Mononuclear cell (primary cell): ENCODE measurements at regions not wholly inside any gene's neighbourhood (a gene's known extent, or its start where the extent isn't known, plus 50 kb on each side); places are given as distances from the start of the nearest gene placed in this dataset.

ENCODE experiments used
- H3K27me3 ChIP-seq: 2 replicates; pipeline ENCODE4 v1.6.0; 2011; ENCODE audit warnings: low read length, control low read depth; ENCODE audit not compliant: insufficient read depth
- H3K4me1 ChIP-seq: 2 replicates; pipeline ENCODE4 v1.5.1; 2011; ENCODE audit warnings: mild to moderate bottlenecking, low read length, control low read depth; ENCODE audit not compliant: insufficient read depth
- H3K4me3 ChIP-seq: 2 replicates; pipeline ENCODE4 v1.5.1; 2011; ENCODE audit warnings: mild to moderate bottlenecking, low read length, moderate library complexity
- H3K9me3 ChIP-seq: 2 replicates; pipeline ENCODE4 v1.5.1; 2011; ENCODE audit warnings: low read depth, mild to moderate bottlenecking, control low read depth, low read length

DNA sequence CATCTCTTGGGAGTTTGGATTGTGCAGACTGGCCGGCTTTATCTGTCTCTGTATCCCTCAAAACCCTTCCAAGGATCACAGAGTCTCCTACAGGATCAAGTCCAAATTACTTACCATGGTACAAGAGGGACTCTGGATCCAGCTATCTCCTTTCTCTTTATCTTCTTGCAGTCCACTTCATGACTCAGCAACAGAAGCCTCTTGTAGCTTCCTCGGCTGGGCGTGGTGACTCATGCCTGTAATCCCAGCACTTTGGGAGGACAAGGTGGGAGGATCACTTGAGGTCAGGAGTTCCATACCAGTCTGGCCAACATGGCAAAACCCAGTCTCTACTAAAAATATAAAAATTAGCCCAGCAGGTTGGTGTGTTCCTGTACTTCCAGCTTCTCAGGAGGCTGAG is 189.7 kb downstream of the BCAT1 start:
- H3K9me3 ChIP-seq: no peaks in the 10 kb centered on the region
- no peaks in the 10 kb centered on the region for H3K27me3 ChIP-seq
- no peak overlapping the region for H3K4me3 ChIP-seq
- H3K4me1 ChIP-seq: no peaks in the 10 kb centered on the region

DNA sequence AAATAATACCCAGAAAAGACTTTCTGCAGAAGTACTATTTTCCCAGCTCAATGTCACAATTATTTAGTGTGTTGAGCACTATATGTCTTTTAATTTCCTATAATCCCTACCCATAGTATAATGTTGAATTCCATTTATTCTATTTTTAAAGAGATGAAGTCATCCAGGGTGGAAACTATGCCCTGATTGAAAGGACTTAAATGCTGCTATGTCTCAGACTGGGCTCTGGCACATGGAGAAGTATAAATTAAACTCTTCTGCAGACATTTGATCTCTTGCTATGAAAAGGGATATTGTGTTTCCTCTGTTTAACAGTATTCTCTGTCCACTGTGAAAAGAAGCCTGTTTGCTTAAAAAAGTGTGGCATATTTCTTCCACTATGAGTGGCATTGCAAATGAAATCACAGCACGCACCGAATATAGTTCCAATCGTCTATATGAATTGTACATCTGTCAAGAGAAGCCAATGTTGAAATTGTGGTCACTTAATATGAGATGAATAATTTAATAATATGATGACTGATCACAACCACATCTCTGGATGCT is 192.3 kb downstream of the BCAT1 start:
- Histone ChIP-seq H3K4me3 (no peak overlapping the region), H3K4me1 (no peaks in the 10 kb centered on the region), H3K27me3 (no peaks in the 10 kb centered on the region), H3K9me3 (no peaks in the 10 kb centered on the region)

DNA sequence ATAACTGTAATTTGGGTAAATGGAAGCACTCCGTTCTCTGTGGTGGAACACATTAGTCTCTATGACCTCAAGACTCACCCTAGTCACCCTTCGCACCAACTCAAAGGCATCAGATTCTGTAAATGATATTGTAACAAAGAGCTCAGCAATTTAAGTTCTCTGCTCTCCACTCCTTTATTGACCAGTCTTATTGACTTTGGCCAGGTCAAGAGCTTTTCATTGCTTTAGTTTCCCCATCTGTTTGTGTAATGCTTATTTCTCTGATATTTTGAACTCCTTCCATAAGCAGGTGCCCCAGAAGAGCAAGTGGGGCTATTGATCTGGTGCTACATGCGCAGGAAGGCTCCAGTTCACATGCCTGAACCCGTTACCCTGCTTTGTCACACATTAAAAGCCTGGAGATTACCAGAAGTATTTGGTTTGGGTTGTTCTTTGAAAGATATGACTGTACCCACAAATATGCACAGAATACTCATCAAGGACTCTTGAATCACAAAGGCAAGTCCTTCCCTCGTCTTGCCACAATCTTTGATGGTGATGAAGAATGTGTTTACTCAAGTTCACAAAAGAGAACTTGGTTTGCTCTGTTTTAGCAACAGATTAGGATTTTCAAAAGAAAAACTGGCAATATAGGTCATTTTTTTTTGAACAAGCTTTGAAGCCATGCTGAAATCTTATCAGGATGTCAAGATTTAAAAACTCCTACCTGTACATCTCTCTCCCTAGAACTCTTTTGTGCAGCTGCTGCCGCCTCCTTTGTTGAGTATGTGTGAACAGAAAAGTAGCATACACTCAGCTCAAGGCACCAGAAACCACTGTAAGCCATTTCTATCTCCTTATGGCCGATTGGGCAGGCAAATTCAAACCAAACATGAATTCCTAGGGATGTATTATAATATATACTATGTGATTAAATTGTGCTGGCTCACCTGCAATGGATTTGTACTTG is 193.9 kb downstream of the BCAT1 start:
- no peaks in the 10 kb centered on the region for H3K9me3 ChIP-seq
- no peaks in the 10 kb centered on the region for H3K4me1 ChIP-seq

DNA sequence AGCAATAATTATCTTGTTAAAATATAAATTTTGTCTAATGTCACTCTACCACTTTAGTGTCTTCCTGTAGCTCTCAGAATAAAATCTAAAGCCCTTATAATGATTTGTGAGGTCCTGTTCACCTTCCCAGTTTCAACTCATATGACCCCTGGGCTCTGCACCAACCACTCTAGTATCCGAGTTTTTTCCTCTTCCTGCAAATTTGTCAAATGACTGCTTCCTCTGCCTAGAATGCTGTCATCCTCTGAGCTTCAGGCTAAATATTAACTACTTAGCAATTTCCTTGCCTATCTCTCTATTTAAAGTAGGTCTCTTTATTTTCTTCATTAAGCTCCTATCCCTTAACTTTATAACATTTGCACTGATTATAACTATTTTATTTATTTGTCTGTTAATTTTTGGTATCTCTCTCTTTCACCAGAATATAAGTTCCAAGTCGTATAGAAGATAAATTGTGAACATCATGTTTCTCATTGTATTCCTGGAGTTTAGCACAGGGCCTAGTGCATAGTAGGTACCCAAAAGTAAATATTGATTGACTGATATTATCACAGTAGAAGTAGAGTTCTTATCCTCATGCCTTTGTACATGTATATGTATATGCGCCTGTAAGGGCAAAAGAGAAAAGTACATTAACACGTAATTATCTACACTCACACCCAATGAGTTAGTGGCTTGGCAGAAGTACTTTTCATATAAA is 196.0 kb downstream of the BCAT1 start:
- Histone ChIP-seq H3K27me3 (no peaks in the 10 kb centered on the region), H3K4me3 (no peak overlapping the region), H3K9me3 (no peaks in the 10 kb centered on the region), H3K4me1 (no peaks in the 10 kb centered on the region)

More for the DNA sequence above, 193.9 kb downstream of the BCAT1 start:
- H3K4me3 ChIP-seq: no peak overlapping the region
- no peaks in the 10 kb centered on the region for H3K27me3 ChIP-seq

DNA sequence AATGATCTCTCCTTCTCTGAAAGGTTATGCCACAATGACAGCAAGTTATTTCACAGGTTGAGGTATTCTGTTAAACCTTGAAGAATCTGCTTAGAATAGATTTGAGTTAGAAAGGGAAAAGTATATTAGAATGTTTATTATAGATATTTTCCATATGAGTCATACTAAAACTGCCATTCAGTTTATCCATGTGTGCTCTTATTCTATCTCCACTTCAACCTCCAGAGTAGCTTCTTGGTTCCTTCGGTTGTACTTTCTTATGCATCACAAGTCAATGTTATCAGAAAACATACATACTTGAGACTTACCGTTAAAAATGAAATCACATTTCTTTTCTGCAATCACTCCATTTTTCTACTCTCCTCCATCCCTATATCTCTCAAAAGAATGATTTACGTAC is 197.7 kb downstream of the BCAT1 start:
- Histone ChIP-seq H3K27me3 (no peaks in the 10 kb centered on the region), H3K4me3 (no peak overlapping the region), H3K4me1 (no peaks in the 10 kb centered on the region), H3K9me3 (no peaks in the 10 kb centered on the region)

DNA sequence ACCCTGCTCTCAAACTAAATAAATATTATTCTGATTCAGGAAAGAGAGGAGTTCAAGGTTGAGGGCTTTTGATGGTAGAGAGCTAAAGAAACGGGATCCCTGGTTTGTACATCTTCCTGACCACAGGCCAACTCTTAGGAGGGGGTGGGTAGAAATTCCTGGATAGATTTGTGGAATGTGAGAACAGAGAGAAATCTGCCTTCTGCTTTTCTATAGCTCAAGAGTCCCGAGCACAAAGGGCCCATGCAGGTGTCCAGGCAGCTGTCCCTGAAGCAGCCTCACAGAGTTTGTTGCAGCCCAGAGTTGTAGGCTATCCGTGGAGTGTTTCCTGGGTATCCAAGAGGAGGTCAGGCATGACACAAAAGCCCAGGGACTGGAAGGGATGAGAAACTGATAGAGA is 198.6 kb downstream of the BCAT1 start:
- H3K27me3 ChIP-seq: no peaks in the 10 kb centered on the region
- H3K4me3 ChIP-seq: no peak overlapping the region
- H3K9me3 ChIP-seq: no peaks in the 10 kb centered on the region
- no peaks in the 10 kb centered on the region for H3K4me1 ChIP-seq

DNA sequence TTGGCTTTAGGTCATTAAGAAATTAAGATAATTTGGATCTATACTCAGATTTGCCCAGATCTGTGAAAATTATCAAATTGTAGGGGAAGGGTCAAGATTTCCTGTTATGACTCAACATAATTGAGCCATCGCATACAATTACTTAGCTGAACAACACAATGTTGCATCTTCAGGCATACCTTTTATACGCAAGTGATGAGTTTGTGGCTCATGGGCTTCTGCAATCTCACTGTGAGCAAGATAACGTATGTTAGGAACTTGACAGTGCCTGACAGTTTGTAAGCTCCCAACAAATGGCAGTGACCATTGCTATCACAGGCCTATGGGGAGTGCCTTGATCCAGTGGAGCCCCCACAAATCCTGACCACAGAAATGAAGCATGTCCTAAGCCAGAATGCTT is 199.7 kb downstream of the BCAT1 start:
- H3K4me1 ChIP-seq: no peaks in the 10 kb centered on the region
- no peaks in the 10 kb centered on the region for H3K27me3 ChIP-seq
- H3K4me3 ChIP-seq: no peak overlapping the region
- H3K9me3 ChIP-seq: no peaks in the 10 kb centered on the region

DNA sequence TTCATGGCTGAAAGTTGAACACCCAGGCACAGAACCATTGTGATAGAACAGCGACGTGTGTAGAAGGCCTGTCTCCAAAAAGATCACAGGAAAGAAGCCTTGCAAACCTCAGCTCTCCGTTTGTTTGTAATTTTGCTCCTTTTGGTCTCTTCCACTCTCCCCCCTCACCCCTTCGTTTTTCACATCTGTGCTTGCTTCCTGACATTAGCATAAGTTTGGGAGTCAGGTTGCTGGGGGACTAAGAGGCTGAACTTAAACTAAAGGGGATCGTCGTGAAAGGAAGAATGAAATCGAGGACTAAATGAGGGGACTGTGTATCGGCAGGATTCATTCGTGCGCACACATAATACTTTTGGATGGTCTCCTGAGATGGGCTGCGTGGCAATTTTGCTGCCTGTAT is 200.6 kb downstream of the BCAT1 start:
- Histone ChIP-seq H3K27me3 (no peaks in the 10 kb centered on the region), H3K4me3 (no peak overlapping the region), H3K4me1 (no peaks in the 10 kb centered on the region), H3K9me3 (no peaks in the 10 kb centered on the region)

DNA sequence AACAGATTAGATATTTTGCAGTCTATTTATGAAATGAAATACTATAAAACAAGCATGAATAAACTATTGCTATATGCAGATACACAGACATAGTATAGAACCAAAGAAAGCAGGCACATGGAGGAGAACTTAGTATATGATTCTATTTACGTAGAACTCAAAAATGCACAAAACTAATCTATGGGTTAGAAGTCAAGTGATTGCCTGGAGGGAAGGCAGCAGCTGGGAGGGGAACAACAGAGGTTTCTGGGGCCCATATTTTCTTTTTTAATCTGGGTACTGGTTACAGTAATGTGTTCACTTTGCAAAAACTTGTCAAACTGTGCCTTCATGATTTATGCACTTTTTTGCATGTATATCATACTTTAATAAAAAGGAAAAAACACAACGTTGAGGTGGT is 202.0 kb downstream of the BCAT1 start:
- no peaks in the 10 kb centered on the region for H3K9me3 ChIP-seq
- H3K27me3 ChIP-seq: no peaks in the 10 kb centered on the region
- H3K4me1 ChIP-seq: peaks cover 13% of the 10 kb centered on the region
- H3K4me3 ChIP-seq: no peak overlapping the region

DNA sequence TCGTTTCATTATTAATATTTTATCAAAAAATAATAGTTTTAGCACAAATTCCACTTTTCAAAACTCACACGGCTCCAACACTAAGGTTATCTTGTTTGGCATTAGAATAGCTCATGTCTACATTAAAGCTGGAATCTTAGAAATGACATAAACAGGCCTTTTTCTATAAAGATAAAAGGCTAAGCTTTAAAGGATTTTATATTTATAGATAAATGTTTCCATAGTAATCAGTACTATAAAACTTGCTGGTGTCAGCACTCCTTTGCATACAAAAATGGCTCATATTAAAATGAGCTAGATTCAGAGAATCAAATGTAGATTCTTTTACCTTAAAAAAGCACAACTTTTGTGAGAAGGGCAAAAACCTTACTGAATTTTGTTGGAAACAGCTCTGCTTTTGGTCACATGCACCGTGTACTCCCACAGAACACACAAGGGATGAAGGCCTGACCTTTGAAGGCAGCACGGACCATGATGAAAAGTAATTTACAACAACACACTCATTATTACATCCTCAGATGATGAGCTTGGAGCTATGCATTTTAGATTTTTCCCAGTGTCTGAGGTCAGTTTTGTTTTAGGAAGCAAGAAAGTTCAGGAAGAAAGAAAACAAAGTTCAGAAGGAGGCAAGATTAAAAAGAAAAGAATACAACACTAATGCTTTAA is 202.8 kb downstream of the BCAT1 start:
- no peaks in the 10 kb centered on the region for H3K27me3 ChIP-seq
- peaks cover 20% of the 10 kb centered on the region for H3K4me1 ChIP-seq
- no peaks in the 10 kb centered on the region for H3K9me3 ChIP-seq
- no peak overlapping the region for H3K4me3 ChIP-seq

DNA sequence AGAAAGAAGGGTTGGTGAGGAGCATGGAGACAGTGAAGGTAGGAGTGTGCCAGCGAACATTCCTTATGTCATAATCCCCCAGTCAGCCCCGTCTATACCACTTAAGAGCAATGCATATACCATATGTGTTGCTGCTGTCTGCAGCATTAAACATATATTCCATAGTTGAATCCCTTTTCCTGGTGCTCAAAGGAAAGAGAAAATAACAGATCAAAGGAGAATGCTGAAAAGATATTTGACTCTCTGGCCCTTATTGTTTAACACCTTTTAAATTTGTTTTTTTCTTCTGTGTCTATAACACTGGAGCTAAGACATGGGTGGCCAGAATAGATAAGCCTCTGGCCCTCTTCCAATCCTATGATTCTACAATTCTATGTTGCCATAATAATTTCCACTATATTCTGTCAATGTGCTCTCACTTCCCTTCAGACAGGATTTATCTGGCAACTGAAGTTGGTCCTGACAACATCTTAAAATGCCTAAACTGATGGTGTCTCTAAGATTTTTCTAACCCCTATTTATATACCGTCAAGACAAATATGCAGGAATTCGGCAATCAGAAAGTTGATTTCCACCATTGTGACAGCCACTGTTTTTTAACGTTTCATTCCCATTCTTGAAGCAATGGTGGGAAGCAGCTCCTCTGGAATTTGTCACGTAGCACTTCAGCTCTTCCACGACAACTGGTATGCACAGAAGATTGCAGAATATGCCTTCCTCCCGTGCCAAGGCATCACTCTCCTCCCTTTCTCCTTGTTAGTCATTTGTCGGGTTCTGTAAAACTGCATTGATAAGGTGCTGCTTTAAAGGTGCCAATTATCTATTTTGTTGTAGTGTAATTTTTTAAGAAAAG is 204.7 kb downstream of the BCAT1 start:
- Histone ChIP-seq H3K27me3 (no peaks in the 10 kb centered on the region), H3K4me1 (peaks cover 31% of the 10 kb centered on the region), H3K9me3 (no peaks in the 10 kb centered on the region), H3K4me3 (no peak overlapping the region)

DNA sequence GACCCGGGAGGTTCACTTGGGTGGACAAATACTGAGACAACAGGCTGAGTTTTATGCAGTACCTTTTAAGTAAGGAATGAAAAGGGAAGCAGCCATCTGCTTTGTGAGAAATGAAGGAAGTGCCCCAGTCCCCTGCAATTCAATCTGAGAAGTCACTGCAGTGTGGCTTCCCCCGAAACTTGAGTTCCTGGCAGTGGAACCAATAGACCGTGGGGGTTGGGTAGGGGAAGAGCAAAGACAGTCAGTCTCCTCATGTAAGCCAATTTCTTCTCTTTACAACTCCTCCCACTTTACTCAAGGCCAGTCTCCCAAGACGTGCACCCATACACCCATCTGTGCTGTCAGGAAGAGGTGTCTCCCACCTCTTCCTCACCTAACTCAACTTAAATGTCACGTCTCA is 206.5 kb downstream of the BCAT1 start:
- H3K4me1 ChIP-seq: peaks cover 31% of the 10 kb centered on the region
- H3K27me3 ChIP-seq: no peaks in the 10 kb centered on the region

DNA sequence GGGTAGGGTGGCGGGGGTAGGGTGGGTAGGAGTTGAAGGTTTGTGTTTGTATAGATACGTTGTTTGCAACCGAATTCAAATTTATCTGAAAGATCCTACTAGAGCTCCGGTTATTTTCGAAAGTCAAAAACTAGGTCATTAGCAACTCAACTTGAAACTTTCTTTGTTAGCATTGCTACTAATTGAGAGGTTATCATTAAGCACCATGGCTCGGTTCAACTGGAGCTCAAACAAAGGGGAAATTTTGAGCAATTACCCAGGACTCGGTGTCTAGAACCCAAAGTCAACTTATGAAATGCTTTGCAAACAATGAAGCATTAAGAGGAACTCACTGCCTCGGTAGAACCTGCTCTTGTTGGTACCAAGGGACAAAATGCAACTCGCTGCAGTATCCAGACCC is 207.7 kb downstream of the BCAT1 start:
- Histone ChIP-seq H3K9me3 (no peaks in the 10 kb centered on the region), H3K27me3 (no peaks in the 10 kb centered on the region), H3K4me3 (no peak overlapping the region), H3K4me1 (peaks cover 31% of the 10 kb centered on the region)

More for the DNA sequence above, 206.5 kb downstream of the BCAT1 start:
- Histone ChIP-seq H3K4me3 (no peak overlapping the region), H3K9me3 (no peaks in the 10 kb centered on the region)

DNA sequence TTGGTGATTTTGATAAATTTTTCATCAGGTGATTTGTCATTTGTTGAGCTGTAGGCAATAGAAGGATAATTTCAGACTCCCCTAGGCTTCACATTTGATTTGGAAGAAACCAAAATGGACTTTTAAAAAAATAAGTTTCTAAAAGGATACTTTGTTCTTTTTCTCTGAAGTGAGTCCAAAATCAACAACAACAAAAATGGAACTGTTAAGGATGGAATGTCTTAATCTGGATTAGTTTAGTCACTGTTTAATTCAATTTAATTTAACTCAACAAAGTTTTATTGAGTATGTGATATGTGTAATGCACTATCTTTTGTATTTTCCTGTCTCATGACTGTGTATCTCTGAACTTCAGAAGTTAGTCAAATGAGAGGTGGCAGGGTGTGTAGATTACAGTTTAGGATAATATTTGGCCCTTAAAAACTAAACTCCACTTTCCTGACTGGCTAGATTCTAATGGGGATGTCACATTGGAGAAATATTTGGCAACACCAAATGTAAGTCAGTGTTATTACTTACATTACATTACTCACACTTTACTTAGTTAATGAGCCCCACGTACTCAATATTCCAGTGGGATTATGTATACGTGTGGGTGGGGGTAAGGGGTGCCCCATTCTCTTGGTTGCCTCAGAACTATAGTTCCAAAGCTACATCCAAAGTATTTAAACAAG is 209.7 kb downstream of the BCAT1 start:
- H3K9me3 ChIP-seq: no peaks in the 10 kb centered on the region
- H3K4me1 ChIP-seq: peaks cover 31% of the 10 kb centered on the region

More for the DNA sequence above, 209.7 kb downstream of the BCAT1 start:
- no peak overlapping the region for H3K4me3 ChIP-seq
- H3K27me3 ChIP-seq: no peaks in the 10 kb centered on the region
